ENCODE measurements at regions not wholly inside any gene's neighbourhood (a gene's known extent, or its start where the extent isn't known, plus 50 kb on each side); places are given as distances from the start of the nearest gene placed in this dataset.

DNA sequence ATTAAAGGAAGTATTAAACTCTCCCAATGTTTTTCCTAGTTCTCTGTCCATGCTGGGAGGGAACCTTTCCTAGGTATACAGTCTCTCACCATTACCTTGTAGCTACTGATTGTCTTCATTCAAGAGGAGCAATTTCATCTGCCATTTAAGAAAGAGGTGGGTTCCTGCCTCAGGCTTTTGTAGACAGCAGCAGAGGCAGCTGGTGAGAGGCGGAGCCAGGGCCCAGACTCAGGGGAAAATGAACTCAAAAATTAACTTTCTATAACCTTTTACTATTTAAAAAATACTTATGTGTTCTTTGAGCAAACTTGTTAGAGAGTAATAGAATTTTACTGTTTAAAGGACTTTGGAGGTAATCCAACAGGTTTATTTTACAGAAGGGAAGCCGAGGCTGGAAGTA, 133.0 kb downstream of the SNX19 start:
- no peak overlapping the region for H3K27ac Mint-ChIP-seq
- POLR2A ChIA-PET, result no interaction called here
- DNase-seq, result no peak

DNA sequence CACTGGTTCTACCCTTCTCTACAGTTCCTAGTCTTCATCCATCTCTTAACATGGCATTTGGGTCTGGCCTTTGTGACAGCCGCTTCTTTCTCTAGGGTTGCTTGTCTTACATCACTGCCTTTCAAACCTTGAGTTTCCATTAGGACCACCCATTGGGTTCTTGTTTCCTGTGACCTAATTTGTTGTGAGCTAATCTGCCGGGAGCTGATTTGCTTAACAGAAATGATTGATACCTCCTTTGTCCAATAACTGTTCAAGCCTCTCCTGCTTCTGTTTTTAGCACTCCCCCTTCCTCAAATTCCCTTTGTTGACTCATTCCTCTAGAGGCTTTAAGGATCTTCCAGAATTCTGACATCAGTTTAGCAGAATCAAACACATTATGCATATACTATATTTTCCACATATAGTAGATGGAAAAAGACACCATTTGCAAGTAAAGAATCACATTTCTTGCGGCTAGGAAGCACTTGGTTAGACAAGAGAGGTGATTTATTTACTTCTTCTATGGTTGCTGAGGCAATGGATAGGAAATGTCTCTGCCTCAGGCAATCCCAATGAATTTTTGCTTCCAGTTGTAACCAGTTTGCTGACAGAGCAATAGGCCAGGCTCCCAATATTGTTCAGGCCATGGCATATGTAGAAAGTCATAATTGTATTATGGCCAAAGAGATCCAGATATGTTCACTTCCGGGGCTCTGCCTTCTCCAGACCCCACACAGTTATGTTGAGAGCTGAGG, 130.7 kb downstream of the SNX19 start:
- DNase-seq, result no peak
- POLR2A ChIA-PET, result no interaction called here

More for the DNA sequence above, 133.0 kb downstream of the SNX19 start:
- no peak overlapping the region for H3K4me3 Mint-ChIP-seq
- no peaks in the 10 kb centered on the region for H3K4me1 Mint-ChIP-seq
- ATAC-seq, result no peak
- H3K27me3 Mint-ChIP-seq, result peaks cover 0 to 8% (median 5%) of the 10 kb centered on the region in 5 donors
- peaks cover 0 to 3% (median 0%) of the 10 kb centered on the region in 9 donors for H3K9me3 Mint-ChIP-seq
- no peaks in the 10 kb centered on the region for H3K36me3 Mint-ChIP-seq

DNA sequence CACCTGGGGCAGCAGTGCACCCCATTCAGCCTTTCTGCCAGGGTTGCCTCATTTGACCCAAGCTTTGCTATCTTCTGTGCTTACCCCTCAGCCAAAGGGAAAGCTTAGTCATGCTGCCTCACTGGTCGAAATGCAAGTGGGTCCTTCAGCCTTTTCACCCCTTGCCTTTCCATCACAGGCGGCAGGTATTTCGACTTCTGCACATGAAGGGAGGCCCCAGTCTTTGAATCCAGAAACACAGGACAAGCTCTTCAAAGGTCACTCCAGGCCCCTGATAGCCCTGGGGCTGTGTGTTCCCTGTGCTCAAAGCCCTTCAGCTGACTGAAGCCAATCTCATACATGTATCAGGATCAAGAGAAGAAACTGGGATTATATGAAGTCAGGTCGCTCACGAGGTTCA, 129.7 kb downstream of the SNX19 start:
- peaks cover 0 to 22% (median 4%) of the 10 kb centered on the region in 3 donors for H3K36me3 Mint-ChIP-seq
- peaks cover 2 to 21% (median 16%) of the 10 kb centered on the region in 9 donors for H3K9me3 Mint-ChIP-seq
- peaks cover 4 to 27% (median 12%) of the 10 kb centered on the region in 5 donors for H3K27me3 Mint-ChIP-seq
- POLR2A ChIA-PET, result no interaction called here
- no peaks in the 10 kb centered on the region for H3K4me1 Mint-ChIP-seq
- DNase-seq (no peak), ATAC-seq (no peak)
- H3K27ac Mint-ChIP-seq, result no peak overlapping the region
- no peak overlapping the region for H3K4me3 Mint-ChIP-seq

More for the DNA sequence above, 130.7 kb downstream of the SNX19 start:
- Mint-ChIP-seq H3K27ac (no peak overlapping the region), H3K36me3 (peaks cover 0 to 13% (median 3%) of the 10 kb centered on the region in 3 donors), H3K4me3 (no peak overlapping the region), H3K27me3 (peaks cover 0 to 20% (median 6%) of the 10 kb centered on the region in 5 donors), H3K9me3 (peaks cover 0 to 11% (median 6%) of the 10 kb centered on the region in 9 donors), H3K4me1 (no peaks in the 10 kb centered on the region)
- no peak for ATAC-seq

DNA sequence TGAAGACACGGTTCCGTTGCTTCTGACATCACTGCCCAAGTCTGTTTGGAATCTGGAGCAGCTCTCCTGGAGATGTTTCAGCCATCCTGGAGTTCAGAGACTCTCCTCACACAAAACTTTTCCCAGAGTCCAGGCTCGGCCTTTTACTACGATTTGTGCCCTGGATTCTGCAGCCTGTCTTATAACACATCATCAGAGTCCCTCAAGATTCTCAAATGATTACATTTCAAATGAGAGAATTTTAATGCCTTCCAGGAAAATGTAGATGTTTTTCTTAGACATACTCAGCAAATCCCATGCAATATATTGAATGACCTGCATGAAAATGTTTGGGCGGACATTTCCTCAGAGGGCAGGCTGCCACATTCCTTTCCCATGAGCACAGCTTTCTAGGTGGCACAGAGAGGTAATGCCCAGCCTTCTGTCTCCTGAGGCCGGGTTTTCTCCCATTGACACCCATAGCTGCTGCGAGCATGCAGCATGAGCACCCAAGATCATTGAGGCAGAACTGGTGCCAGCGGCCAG, 129.1 kb downstream of the SNX19 start:
- Mint-ChIP-seq H3K9me3 (peaks cover 2 to 22% (median 16%) of the 10 kb centered on the region in 9 donors), H3K4me1 (no peaks in the 10 kb centered on the region), H3K36me3 (peaks cover 0 to 22% (median 4%) of the 10 kb centered on the region in 3 donors), H3K4me3 (no peak overlapping the region), H3K27me3 (peaks cover 6 to 31% (median 14%) of the 10 kb centered on the region in 5 donors), H3K27ac (no peak overlapping the region)
- POLR2A ChIA-PET, result no interaction called here
- no peak for DNase-seq
- ATAC-seq, result no peak

DNA sequence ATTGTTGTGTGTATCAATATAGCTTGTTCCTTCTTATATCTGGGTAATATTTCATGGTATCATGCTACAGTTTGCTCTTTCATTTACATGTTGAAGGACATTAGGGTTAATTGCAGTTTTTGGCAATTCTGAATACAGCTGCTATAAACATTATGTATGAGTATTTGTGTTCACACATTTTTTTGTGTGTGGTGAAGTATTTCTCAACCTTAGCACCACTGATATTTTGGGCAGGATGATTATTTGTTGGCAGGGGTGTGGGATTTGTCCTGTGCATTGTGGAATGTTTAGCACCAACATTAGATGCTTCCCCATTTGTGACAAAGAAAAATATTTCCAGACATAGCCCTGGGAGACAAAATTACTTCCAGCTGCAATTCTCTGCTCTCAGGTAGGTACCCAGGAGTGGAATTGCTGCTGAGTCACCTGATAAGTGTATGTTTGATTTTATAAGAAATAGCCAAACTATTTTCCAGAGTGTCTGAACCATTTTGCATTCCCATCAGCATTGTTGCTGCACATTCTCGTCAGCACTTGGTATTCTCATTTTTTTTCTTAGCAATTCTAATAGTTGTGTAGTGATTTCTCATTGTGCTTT, 128.2 kb downstream of the SNX19 start:
- POLR2A ChIA-PET, result no interaction called here
- DNase-seq (no peak), ATAC-seq (no peak)
- Mint-ChIP-seq H3K27ac (no peak overlapping the region), H3K9me3 (peaks cover 2 to 28% (median 16%) of the 10 kb centered on the region in 9 donors), H3K4me1 (no peaks in the 10 kb centered on the region), H3K4me3 (no peak overlapping the region), H3K27me3 (peaks cover 6 to 36% (median 20%) of the 10 kb centered on the region in 5 donors), H3K36me3 (peaks cover 0 to 22% (median 4%) of the 10 kb centered on the region in 3 donors)

DNA sequence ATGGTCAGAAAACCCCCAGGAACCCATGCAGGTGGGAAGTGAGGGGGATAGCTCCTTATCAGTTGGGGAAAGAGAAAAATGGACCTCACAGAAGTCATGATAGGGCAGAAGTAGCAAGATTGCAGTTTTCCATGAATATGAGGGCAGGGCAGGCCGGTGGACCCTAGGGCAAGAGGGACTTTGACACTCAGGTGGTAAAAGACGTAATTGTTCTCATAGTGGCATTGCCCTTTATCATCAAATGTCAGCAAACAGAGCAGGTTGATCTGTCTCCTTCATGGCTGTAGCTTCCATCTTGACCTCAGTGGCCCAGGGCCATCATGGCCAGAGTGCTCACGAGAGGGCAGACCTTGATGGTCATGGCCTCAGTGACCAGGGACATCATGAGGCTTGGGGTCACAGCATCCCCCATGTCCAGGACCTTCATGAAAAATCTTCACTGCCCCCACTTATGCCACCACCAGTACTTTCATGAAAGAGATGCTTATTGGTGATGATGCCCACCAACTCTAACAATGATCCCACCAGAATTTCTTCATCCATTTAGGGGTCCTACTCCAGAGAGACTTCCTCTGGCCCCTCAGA, 127.1 kb downstream of the SNX19 start:
- Mint-ChIP-seq H3K27ac (no peak overlapping the region), H3K4me1 (no peaks in the 10 kb centered on the region), H3K4me3 (no peak overlapping the region), H3K27me3 (peaks cover 9 to 45% (median 21%) of the 10 kb centered on the region in 5 donors), H3K36me3 (peaks cover 0 to 22% (median 4%) of the 10 kb centered on the region in 3 donors), H3K9me3 (peaks cover 2 to 28% (median 16%) of the 10 kb centered on the region in 9 donors)
- POLR2A ChIA-PET, result no interaction called here
- no peak for DNase-seq
- ATAC-seq, result no peak

DNA sequence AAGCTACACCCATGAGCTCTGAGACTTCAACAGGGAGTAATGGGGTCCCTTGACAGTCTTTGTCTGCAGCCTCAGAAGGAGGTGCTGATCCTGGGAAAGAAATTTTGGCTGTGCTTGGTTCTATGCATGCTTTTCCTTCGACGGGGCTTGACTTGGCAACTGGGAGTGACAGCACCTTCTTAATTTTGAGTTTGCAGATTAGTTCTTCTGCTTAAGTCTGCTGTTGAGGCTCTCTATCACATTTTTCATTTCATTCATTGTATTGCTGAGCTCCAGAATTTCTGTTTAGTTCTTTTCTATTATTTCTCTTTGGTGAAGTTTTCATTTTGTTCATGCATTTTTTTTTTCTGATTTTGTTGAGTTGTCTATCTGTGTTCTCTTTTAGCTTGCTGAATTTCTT, 125.6 kb downstream of the SNX19 start:
- Mint-ChIP-seq H3K36me3 (peaks cover 0 to 22% (median 4%) of the 10 kb centered on the region in 3 donors), H3K9me3 (peaks cover 2 to 28% (median 16%) of the 10 kb centered on the region in 9 donors), H3K4me3 (no peak overlapping the region), H3K27me3 (peaks cover 9 to 48% (median 21%) of the 10 kb centered on the region in 5 donors), H3K27ac (no peak overlapping the region), H3K4me1 (no peaks in the 10 kb centered on the region)
- ATAC-seq (no peak), DNase-seq (no peak)
- POLR2A ChIA-PET, result no interaction called here

DNA sequence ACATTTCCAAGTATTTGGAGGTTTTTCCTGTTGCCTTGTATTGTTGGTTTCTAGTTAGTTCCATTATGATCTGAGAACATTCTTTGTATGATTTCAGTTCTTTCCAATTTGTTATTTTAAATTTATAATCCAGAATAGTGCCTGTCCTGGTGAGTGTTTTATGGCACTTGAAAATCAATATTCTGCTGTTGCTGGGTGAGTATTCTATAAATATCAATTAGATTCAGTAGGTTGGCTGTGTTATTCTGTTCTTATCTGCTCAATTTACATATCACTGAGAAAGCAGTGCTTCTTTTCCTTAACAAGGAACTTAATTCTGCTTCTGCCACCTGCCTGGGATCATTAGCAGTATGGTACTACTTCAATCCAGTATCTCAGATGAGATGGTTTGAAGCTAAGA, 123.5 kb downstream of the SNX19 start:
- POLR2A ChIA-PET, result no interaction called here
- Mint-ChIP-seq H3K27ac (no peak overlapping the region), H3K36me3 (peaks cover 0 to 22% (median 4%) of the 10 kb centered on the region in 3 donors), H3K4me1 (no peaks in the 10 kb centered on the region), H3K4me3 (no peak overlapping the region), H3K9me3 (peaks cover 3 to 41% (median 16%) of the 10 kb centered on the region in 9 donors), H3K27me3 (peaks cover 9 to 41% (median 21%) of the 10 kb centered on the region in 5 donors)
- ATAC-seq (no peak), DNase-seq (no peak)

DNA sequence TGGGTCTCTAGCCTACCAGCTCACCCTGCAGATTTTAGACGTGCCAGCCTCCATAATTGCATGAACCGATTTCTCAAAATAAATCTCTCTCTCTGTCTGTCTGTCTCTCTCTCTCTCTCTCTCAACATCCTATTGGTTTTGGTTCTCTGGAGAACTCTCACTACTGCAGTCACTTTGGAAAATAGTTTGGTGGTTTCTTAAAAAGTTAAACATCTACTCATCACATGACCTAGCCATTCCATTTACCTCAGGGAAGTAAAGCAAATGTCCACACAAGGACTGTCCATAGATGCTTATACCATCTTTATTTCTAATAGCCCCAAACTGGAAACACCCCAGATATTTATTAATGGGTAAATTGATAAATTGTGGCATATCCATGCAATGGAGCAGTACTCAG, 119.5 kb downstream of the SNX19 start:
- H3K27me3 Mint-ChIP-seq, result peaks cover 9 to 24% (median 13%) of the 10 kb centered on the region in 5 donors
- no peak overlapping the region for H3K27ac Mint-ChIP-seq
- no peak overlapping the region for H3K4me3 Mint-ChIP-seq
- H3K36me3 Mint-ChIP-seq, result no peaks in the 10 kb centered on the region
- no peaks in the 10 kb centered on the region for H3K4me1 Mint-ChIP-seq
- ATAC-seq, result no peak
- POLR2A ChIA-PET, result no interaction called here
- no peak for DNase-seq
- peaks cover 0 to 23% (median 7%) of the 10 kb centered on the region in 9 donors for H3K9me3 Mint-ChIP-seq

DNA sequence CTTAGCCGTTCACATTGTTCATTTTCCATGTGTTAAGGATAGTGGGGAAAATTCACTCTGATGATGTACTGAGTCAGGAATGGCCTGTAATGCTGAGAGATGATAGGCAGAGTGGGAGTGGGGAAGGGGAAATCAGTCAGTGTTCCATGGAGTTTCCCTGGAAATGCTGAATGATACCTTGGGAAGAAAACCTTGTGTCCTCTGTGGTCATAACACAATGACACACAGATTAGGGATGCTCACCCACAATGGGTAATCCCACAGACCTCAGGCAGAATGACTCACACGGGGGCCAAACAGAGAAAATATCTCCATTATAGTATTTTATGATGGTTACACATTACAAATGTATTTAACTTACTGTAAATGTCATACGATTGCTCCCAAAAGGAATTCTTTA, 118.0 kb downstream of the SNX19 start:
- no peak for DNase-seq
- H3K36me3 Mint-ChIP-seq, result no peaks in the 10 kb centered on the region
- no peak for ATAC-seq
- H3K4me3 Mint-ChIP-seq, result no peak overlapping the region
- H3K27ac Mint-ChIP-seq, result no peak overlapping the region
- peaks cover 2 to 13% (median 7%) of the 10 kb centered on the region in 5 donors for H3K27me3 Mint-ChIP-seq
- peaks cover 0 to 13% (median 3%) of the 10 kb centered on the region in 9 donors for H3K9me3 Mint-ChIP-seq
- H3K4me1 Mint-ChIP-seq, result no peaks in the 10 kb centered on the region
- POLR2A ChIA-PET, result no interaction called here

DNA sequence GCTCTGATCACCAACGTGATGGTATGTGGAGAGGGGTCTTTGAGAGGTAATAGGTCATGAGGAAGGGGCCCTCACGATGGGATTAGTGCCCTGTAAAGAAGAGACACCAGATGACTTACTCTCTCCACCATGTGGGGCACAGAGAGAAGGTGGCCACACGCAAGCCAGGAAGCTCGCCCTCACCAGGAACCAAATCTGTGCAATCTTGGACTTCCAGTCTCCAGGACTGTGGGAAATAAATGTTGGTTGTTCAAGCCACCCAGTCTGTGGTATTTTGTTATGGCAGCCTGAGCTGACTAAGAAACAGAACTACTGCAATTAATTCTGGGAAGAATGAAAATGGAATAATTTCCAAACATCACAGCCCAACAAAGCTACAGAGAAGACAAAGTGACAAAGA, 117.5 kb downstream of the SNX19 start:
- no peak for DNase-seq
- Mint-ChIP-seq H3K4me1 (no peaks in the 10 kb centered on the region), H3K4me3 (no peak overlapping the region), H3K36me3 (no peaks in the 10 kb centered on the region), H3K27me3 (peaks cover 1 to 13% (median 4%) of the 10 kb centered on the region in 5 donors), H3K9me3 (peaks cover 0 to 13% (median 3%) of the 10 kb centered on the region in 9 donors), H3K27ac (no peak overlapping the region)
- ATAC-seq, result no peak
- POLR2A ChIA-PET, result no interaction called here

DNA sequence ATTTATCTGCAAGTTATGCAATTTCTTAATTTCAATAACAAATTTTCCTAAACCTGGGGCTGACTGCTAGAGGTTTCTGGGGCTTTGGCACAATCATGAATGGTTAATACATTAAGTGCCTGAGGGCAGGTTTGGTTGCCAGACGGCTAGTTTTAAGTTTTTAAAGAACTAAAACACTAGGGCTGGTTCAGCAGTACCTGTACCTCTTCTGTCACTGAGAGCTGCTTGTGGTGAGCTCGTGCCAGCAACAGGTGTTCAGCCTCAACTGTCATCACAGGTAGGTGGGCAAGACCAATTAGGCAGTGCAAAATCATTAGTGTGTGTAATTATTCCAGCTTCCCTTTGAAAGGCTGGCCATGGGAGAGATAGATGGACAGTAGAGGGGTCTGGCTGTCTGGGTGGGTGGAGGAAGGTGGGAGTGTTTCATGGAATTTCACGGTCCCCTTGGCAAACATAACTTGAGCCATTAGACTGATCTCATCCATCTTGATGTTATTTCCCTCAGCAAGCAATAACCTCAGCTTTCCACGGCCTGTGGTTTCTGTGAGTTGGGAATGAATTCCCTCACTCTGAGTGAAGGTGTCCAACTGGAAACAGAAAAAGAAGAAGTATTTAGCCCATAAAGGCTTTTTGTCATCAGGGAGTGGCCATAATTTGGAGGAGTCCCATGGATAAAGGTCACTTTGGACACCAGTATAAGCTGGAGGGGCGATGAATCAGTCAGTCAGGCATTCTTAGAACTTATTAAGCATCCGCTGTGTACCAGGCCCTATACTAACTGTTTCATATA, 114.8 kb downstream of the SNX19 start:
- H3K27me3 Mint-ChIP-seq, result peaks cover 0 to 12% (median 6%) of the 10 kb centered on the region in 5 donors
- POLR2A ChIA-PET, result no interaction called here
- no peaks in the 10 kb centered on the region for H3K36me3 Mint-ChIP-seq
- H3K4me1 Mint-ChIP-seq, result no peaks in the 10 kb centered on the region
- no peak overlapping the region for H3K27ac Mint-ChIP-seq
- ATAC-seq, result no peak
- DNase-seq, result no peak
- peaks cover 0 to 8% (median 3%) of the 10 kb centered on the region in 9 donors for H3K9me3 Mint-ChIP-seq
- H3K4me3 Mint-ChIP-seq, result no peak overlapping the region
